ENCODE measurements at regions not wholly inside any gene's neighbourhood (a gene's known extent, or its start where the extent isn't known, plus 50 kb on each side); places are given as distances from the start of the nearest gene placed in this dataset.
A peak's percentile ranks its signal among the peaks of the same experiment; 100 is the strongest.
"Not testable (repeated sequence)": the region's sequence is repeated elsewhere in the genome, so short reads cannot be mapped to it uniquely, and the experiment has no call there.

GRCh38 chr4:140227286-140227685, 73.3 kb upstream of the MAML3 start:
- Histone ChIP-seq H3K27ac (no peak overlapping the region), H3K9me3 (no peaks in the 10 kb centered on the region), H3K36me3 (no peaks in the 10 kb centered on the region), H3K4me1 (ENCODE audit: control insufficient read depth in 1 of 2, low read depth in 2 of 2) (no peaks in the 10 kb centered on the region), H3K27me3 (replicated peaks; ENCODE audit: insufficient read depth) (no peaks in the 10 kb centered on the region), H3K4me3 (no peak overlapping the region)
- no peak for TF ChIP-seq CTCF (IDR thresholded peaks at IDR 0.05)
- no peak for ATAC-seq (ENCODE audit: insufficient number of reproducible peaks, low FRiP score, low read depth)
- no peak for DNase-seq (ENCODE audit: low spot score)

DNA sequence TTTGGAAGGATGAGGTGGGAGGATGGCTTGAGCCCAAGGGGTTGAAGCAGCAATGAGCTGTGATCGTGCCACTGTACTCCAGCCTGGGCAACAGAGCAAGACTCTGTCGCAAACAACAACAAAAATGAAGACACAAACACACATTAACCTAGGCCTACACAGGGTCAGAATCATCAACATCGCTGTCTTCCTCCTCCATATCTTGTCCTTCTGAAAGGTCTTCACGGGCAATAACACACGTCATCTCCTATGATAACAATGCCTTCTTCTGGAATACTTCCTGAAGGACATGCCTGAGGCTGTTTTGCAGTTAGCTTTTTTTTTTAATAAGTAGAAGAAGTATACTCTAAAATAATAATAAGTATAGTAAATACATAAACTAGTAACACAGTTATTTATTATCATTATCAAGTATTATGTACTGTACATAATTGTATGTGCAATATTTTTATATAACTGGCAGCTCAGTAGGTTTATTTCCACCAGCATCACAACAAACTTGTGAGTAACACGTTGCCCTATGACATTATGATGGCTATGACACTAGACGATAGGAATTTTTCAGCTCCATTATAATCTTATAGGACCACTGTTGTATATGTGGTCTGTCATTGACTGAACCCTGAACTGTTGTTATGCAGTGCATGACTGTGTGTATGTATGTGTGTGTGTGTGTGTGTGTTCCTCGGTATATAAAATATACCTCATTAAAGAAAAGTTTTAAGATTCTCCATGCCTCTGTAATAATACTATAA, 69.2 kb upstream of the MAML3 start:
- no peaks in the 10 kb centered on the region for H3K36me3 ChIP-seq
- no peak overlapping the region for H3K4me3 ChIP-seq
- no peak overlapping the region for H3K27ac ChIP-seq
- ATAC-seq (ENCODE audit: insufficient number of reproducible peaks, low FRiP score, low read depth), result peak; percentile 50
- no peaks in the 10 kb centered on the region for H3K27me3 ChIP-seq (replicated peaks; ENCODE audit: insufficient read depth)
- no peaks in the 10 kb centered on the region for H3K9me3 ChIP-seq
- TF ChIP-seq CTCF (IDR thresholded peaks at IDR 0.05), result no peak
- H3K4me1 ChIP-seq (ENCODE audit: control insufficient read depth in 1 of 2, low read depth in 2 of 2), result no peaks in the 10 kb centered on the region
- DNase-seq (ENCODE audit: low spot score), result no peak

DNA sequence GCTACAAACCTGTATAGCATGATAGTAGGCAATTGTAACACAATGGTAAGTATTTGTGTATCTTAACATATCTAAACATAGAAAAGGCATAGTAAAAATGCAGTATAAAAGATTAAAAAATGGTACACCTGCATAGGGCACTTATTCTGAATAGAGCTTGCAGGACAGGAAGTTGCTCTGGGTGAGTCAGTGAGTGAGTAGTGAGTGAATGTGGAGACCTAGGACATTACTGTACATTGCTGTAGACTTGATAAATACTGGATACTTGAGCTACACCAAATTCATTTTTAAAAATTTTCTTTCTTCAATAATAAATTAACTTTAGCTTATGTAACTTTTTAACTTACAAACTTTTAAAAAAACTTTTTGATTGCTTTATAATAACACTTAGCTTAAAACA, 68.2 kb upstream of the MAML3 start:
- Histone ChIP-seq H3K27me3 (replicated peaks; ENCODE audit: insufficient read depth) (no peaks in the 10 kb centered on the region), H3K4me3 (no peak overlapping the region), H3K27ac (no peak overlapping the region)

GRCh38 chr4:140220058-140220457, 66.1 kb upstream of the MAML3 start:
- Histone ChIP-seq H3K27ac (no peak overlapping the region), H3K27me3 (replicated peaks; ENCODE audit: insufficient read depth) (no peaks in the 10 kb centered on the region), H3K36me3 (no peaks in the 10 kb centered on the region), H3K4me3 (no peak overlapping the region), H3K4me1 (ENCODE audit: control insufficient read depth in 1 of 2, low read depth in 2 of 2) (no peaks in the 10 kb centered on the region), H3K9me3 (no peaks in the 10 kb centered on the region)
- no peak for DNase-seq (ENCODE audit: low spot score)
- ATAC-seq (ENCODE audit: insufficient number of reproducible peaks, low FRiP score, low read depth), result no peak
- no peak for TF ChIP-seq CTCF (IDR thresholded peaks at IDR 0.05)

More for the DNA sequence above, 68.2 kb upstream of the MAML3 start:
- DNase-seq (ENCODE audit: low spot score) (no peak), ATAC-seq (ENCODE audit: insufficient number of reproducible peaks, low FRiP score, low read depth) (no peak)
- Histone ChIP-seq H3K9me3 (no peaks in the 10 kb centered on the region), H3K36me3 (no peaks in the 10 kb centered on the region), H3K4me1 (ENCODE audit: control insufficient read depth in 1 of 2, low read depth in 2 of 2) (no peaks in the 10 kb centered on the region)
- no peak for TF ChIP-seq CTCF (IDR thresholded peaks at IDR 0.05)

- Histone ChIP-seq H3K27me3 (replicated peaks; ENCODE audit: insufficient read depth) (no peaks in the 10 kb centered on the region), H3K27ac (no peak overlapping the region), H3K36me3 (no peaks in the 10 kb centered on the region), H3K4me3 (no peak overlapping the region), H3K4me1 (ENCODE audit: control insufficient read depth in 1 of 2, low read depth in 2 of 2) (no peaks in the 10 kb centered on the region), H3K9me3 (no peaks in the 10 kb centered on the region)
- no peak for DNase-seq (ENCODE audit: low spot score)
- no peak for ATAC-seq (ENCODE audit: insufficient number of reproducible peaks, low FRiP score, low read depth)
- no peak for TF ChIP-seq CTCF (IDR thresholded peaks at IDR 0.05)
Observed at GRCh38 chr4:140219567-140219966, 65.6 kb upstream of the MAML3 start.

DNA sequence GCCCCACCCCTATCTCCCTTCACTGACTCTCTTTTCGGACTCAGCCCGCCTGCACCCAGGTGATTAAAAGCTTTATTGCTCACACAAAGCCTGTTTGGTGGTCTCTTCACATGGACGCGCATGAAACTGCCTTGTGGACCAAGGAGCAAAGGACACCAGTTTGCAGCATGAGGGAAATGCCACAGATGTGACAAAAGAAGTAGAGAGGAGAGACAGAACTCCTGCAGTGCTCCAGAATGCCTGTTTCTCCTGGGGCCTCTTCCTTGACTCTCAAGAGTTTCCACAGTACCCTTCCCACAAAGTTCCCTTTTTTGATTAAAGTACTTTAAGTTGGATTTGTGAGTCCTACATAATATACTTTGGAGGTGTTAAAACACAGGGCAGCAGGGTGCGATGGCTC, 65.1 kb upstream of the MAML3 start:
- H3K27ac ChIP-seq; ATAC-seq (ENCODE audit: insufficient number of reproducible peaks, low FRiP score, low read depth); H3K36me3 ChIP-seq: not testable (repeated sequence)

More for the DNA sequence above, 65.1 kb upstream of the MAML3 start:
- H3K9me3 ChIP-seq; H3K4me3 ChIP-seq; DNase-seq (ENCODE audit: low spot score); H3K4me1 ChIP-seq (ENCODE audit: control insufficient read depth in 1 of 2, low read depth in 2 of 2); H3K27me3 ChIP-seq (replicated peaks; ENCODE audit: insufficient read depth): not testable (repeated sequence)
